HL-60 (cell line): ENCODE measurements at regions not wholly inside any gene's neighbourhood (a gene's known extent, or its start where the extent isn't known, plus 50 kb on each side); places are given as distances from the start of the nearest gene placed in this dataset.

Source experiments
- DNase-seq, 2 experiments: peaks; one replicate each; pipeline ENCODE4 v3.0.0-alpha.2; 2010 to 2020; ENCODE audit warnings: low read depth in 1 of 2, low spot score in 1 of 2
- H3K27ac ChIP-seq: fragments of 250-450 bp; sonication (Bioruptor Pico); replicated peaks from 2 replicates; pipeline ENCODE4 v1.5.1; 2020; ENCODE audit warnings: mild to moderate bottlenecking, moderate library complexity
- H3K27me3 ChIP-seq: fragments of 250-450 bp; sonication (Bioruptor Pico); 2 replicates; pipeline ENCODE4 v1.5.1; 2021; ENCODE audit warnings: mild to moderate bottlenecking, moderate library complexity; ENCODE audit not compliant: insufficient read depth, poor library complexity, severe bottlenecking
- H3K4me3 ChIP-seq: replicated peaks from 2 replicates; pipeline ENCODE4 v1.5.1; 2011; ENCODE audit warnings: mild to moderate bottlenecking, control low read depth, low read length; ENCODE audit not compliant: insufficient read depth
- GABPA ChIP-seq: IDR thresholded peaks from 2 replicates; pipeline ENCODE4 v1.6.1; 2012; ENCODE audit warnings: low read depth
- POLR2AphosphoS5 ChIP-seq: IDR thresholded peaks from 2 replicates; pipeline ENCODE4 v1.6.1; 2012; ENCODE audit warnings: low read depth
- SPI1 ChIP-seq: IDR thresholded peaks from 2 replicates; pipeline ENCODE4 v1.6.1; 2012; ENCODE audit warnings: low read depth, mild to moderate bottlenecking, borderline replicate concordance
- TF ChIP-seq, protein P1 (sequence below): IDR thresholded peaks from one replicate; pipeline ENCODE4 v1.5.1; 2011; ENCODE audit warnings: low read length, control low read depth, inconsistent platforms; ENCODE audit not compliant: insufficient read depth
- TF ChIP-seq, protein P2 (sequence below): IDR thresholded peaks from 2 replicates; pipeline ENCODE4 v1.6.1; 2012; ENCODE audit warnings: low read depth; ENCODE audit not compliant: insufficient replicate concordance

DNA sequence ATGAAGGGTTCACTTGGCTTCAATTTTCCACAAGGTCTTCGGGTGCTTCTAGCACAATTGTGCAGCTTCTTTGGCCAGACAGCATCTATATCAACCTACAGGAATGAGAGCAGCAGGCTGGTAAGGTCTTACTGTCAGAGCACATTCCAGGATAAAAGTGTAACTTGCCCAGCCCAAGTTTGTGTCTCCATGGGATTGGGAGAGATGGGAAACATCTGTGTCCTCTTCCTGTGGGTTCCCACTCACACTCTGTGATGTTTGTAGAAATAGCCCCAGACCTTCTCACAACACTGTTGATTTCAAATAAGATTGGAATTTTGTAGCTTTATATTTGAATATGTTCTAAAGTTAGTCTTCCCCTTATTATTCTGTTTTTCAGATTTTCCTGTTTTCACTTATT, 83.4 kb upstream of the RGS17 start:
- Histone ChIP-seq H3K4me3 (no peak overlapping the region), H3K27ac (no peak overlapping the region), H3K27me3 (no peaks in the 10 kb centered on the region)
- TF ChIP-seq, protein P1, sequence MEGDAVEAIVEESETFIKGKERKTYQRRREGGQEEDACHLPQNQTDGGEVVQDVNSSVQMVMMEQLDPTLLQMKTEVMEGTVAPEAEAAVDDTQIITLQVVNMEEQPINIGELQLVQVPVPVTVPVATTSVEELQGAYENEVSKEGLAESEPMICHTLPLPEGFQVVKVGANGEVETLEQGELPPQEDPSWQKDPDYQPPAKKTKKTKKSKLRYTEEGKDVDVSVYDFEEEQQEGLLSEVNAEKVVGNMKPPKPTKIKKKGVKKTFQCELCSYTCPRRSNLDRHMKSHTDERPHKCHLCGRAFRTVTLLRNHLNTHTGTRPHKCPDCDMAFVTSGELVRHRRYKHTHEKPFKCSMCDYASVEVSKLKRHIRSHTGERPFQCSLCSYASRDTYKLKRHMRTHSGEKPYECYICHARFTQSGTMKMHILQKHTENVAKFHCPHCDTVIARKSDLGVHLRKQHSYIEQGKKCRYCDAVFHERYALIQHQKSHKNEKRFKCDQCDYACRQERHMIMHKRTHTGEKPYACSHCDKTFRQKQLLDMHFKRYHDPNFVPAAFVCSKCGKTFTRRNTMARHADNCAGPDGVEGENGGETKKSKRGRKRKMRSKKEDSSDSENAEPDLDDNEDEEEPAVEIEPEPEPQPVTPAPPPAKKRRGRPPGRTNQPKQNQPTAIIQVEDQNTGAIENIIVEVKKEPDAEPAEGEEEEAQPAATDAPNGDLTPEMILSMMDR: no peak
- TF ChIP-seq POLR2AphosphoS5 (no peak), GABPA (no peak), SPI1 (no peak)
- TF ChIP-seq, protein P2, sequence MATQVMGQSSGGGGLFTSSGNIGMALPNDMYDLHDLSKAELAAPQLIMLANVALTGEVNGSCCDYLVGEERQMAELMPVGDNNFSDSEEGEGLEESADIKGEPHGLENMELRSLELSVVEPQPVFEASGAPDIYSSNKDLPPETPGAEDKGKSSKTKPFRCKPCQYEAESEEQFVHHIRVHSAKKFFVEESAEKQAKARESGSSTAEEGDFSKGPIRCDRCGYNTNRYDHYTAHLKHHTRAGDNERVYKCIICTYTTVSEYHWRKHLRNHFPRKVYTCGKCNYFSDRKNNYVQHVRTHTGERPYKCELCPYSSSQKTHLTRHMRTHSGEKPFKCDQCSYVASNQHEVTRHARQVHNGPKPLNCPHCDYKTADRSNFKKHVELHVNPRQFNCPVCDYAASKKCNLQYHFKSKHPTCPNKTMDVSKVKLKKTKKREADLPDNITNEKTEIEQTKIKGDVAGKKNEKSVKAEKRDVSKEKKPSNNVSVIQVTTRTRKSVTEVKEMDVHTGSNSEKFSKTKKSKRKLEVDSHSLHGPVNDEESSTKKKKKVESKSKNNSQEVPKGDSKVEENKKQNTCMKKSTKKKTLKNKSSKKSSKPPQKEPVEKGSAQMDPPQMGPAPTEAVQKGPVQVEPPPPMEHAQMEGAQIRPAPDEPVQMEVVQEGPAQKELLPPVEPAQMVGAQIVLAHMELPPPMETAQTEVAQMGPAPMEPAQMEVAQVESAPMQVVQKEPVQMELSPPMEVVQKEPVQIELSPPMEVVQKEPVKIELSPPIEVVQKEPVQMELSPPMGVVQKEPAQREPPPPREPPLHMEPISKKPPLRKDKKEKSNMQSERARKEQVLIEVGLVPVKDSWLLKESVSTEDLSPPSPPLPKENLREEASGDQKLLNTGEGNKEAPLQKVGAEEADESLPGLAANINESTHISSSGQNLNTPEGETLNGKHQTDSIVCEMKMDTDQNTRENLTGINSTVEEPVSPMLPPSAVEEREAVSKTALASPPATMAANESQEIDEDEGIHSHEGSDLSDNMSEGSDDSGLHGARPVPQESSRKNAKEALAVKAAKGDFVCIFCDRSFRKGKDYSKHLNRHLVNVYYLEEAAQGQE: no peak
- no peak for DNase-seq

DNA sequence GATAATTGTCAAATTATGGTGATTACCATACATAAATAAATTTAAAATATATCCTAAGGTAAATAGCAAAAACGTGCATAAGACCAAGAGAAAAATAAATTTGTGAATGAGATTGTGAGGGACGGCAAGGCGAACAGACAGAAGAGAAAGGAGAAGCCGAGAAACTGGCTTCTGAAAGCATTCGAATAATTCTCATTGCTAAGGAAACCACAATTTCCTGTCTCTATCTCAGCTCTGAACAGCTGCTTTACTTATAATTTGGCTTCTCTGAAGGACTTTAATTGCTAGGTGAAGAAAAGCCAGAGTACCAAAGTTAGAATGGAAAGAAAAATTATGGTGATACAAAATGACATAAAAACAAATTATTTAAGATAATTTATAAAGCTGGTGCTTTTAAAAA, 79.0 kb upstream of the RGS17 start:
- Histone ChIP-seq H3K27me3 (no peaks in the 10 kb centered on the region), H3K27ac (no peak overlapping the region), H3K4me3 (no peak overlapping the region)
- DNase-seq: no peak
- TF ChIP-seq, protein P2: no peak
- TF ChIP-seq, protein P1: no peak
- no peak for TF ChIP-seq SPI1
- no peak for TF ChIP-seq GABPA
- no peak for TF ChIP-seq POLR2AphosphoS5

DNA sequence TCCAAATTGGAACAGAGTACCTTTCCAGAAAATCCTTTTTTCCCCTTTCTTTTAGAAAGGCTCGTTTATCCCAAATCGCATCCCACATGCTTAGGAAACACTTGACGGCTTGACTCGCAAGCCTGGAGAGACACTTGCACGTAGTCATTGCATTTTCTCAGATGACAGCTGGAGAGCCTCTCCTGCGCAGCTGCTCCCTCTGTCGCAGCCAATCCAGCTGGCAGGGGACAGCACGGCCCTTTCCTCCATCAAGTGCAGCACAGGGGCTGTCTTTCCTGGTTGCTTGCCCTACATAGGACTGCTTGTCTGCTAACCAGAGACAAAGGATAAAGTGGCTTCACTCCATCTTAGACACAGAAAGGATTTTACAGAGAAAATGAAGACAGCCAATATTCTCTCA, 77.6 kb upstream of the RGS17 start:
- Histone ChIP-seq H3K27ac (no peak overlapping the region), H3K27me3 (no peaks in the 10 kb centered on the region), H3K4me3 (no peak overlapping the region)
- TF ChIP-seq, protein P1: no peak
- DNase-seq: no peak

DNA sequence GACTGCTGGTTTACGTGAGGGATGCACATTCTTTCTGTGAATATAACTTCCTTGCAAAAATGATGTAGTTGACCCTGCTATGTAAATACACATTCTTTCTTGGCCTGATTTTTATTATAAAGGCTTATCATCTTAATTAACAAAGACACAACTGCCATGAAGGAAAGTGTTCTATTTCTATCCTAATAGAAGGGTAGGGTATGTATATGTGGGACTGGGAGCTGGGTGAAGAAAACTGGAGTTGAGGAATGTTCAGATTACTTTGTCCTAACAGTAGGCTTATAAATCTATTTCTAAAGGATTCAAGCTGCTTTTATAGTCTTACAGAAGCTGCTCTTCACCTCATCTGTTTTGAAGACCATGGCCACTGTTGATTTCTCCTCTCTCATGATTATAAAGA, 76.5 kb upstream of the RGS17 start:
- Histone ChIP-seq H3K27me3 (no peaks in the 10 kb centered on the region), H3K4me3 (no peak overlapping the region), H3K27ac (no peak overlapping the region)
- DNase-seq: no peak
- no peak for TF ChIP-seq POLR2AphosphoS5
- TF ChIP-seq, protein P2: no peak
- TF ChIP-seq, protein P1: no peak
- no peak for TF ChIP-seq SPI1
- no peak for TF ChIP-seq GABPA
